IPS DF 19.7 (cell line): ENCODE measurements at regions not wholly inside any gene's neighbourhood (a gene's known extent, or its start where the extent isn't known, plus 50 kb on each side); places are given as distances from the start of the nearest gene placed in this dataset.

ENCODE experiments used
- DNase-seq: peaks from one replicate; pipeline ENCODE4 v3.0.0-alpha.2; 2013; ENCODE audit warnings: low read depth, low spot score

DNA sequence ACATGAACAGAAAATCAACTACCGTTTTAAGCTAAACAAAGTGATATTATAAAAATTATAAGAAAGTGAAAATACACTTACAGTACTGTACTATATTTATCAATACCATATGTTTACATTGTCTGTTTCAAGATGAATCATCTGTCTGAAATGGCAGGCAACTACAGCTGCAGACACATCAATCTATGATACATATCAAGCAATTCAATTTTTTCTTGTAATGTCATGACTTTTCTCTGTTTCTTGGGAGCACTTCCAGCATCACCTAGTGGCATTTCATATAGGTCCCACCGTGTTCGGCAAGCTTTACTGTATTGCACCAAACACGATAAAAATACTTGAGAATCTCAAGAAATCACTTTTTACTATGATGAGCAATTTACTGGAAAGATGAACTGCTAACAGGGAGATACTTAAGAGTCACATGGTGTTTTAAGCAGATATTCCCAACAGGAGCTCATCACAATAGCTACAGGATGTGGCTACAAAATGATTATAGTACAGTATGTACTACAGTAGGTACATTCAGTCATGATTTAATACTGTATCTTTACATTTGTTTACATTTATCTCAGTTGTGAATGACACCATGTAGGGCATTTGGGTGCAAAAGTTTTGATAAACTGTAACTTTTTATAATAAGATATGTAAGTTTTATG, 207.4 kb downstream of the ADAM29 start:
- DNase-seq = no peak

DNA sequence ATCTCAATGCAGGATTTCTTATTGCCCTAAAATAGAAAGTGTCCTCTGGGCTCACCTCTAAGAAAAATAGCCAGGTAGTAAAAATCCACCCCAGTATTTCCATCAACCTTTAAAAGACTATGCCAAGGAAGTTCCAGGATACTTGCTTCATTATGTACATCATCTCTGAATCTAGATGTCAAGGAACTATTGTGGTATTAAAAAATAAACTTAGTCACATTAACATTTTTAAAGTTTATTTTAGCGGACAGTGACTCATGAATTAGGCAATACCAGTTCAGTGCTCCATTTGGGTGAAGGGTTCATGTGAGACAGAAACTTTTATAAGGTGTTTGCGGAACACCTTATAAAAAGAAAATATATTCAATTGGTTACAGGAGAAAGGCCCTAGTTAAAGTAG, 209.2 kb downstream of the ADAM29 start:
- DNase-seq = no peak

DNA sequence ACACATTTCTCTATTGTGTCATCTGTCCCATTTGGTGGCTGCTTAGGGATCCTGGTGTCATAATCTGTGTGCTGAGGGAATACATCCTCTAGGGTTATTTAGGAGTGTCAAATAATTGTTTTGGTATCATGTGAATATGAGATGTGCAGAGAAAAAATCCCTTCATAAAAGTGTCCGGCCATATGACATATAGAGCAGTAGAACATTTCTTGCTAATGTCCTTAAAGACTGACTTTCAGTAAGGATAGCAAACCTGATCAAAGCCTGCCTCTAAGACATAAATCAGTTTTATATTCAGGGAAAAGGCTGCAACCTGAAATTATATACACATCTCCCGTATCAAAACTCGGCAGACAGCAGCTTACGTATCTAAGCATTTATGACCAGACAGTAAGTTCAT, 211.6 kb downstream of the ADAM29 start:
- no peak for DNase-seq

DNA sequence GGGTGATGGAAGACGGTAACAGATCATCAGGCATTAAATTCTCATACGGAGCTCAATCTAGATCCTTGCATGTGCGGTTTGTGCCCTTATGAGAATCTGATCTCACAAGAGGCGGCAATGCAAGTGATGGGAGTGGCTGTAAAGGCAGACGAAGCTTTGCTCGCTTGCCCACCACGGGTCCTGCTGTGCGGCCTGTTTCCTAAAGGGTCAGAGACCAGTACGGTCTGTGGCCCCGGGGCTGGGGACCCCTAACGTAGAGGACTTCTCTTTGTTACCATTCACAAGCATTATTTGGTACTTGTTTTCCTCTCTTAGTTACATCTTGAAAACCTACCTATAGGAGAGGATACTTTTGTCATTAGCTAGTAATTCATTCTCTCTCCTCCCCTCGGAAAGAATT, 221.0 kb downstream of the ADAM29 start:
- no peak for DNase-seq

DNA sequence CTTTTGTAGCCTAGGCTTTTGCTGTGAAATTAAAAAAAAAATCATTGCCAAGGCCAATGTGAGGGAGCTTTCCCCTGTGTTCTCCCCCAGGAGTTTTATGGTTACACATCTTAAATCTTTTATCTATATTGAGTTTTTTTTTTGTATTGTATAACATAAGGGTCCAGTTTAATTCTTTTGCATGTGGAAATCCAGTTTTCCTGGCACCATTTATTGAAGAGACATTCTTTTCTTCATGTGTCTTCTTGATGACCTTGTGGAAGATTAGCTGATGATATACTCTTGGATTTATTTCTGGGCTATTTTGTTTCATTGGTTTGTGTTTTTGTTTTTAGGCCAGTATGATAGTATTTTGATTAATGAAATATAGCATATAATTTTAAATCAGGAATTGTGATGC, 225.0 kb downstream of the ADAM29 start:
- no peak for DNase-seq

DNA sequence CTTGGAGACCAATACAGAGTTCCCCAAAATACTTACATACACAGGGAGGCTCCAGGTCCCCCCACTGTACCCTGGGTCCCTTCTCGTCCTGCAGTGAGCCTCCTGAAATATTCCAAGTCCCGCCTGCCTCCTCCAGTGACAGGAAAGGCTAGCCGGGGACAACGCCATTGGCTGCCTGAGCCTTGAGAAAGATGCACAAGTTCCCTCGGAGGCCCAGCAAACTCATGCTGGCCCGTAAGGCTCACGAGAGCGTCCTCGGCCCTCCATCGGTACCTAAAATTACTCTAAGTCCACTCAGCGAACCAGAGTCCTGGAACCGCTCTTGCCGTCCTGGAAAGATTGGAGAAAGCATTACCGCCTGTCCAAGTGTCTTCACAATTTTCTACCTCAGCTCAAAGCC, 228.6 kb downstream of the ADAM29 start:
- no peak for DNase-seq

DNA sequence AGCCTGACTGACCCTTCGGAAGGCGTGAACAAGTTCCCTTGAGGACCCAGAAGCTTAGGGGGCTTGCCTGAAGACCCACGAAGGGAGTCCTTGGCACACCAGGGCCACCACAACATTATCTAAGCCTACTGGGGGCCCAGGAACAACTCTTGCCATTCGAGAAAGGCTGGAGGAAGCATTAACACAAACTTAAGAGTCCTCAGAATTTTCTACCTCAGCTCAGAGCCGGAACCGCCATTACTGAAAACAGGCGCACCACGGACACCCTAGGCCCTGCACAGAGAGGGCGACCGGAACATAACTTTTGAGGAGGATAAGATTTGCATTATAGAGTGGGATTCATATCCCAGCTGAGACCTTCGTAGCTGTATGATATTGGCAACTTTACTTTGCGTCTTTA, 229.1 kb downstream of the ADAM29 start:
- no peak for DNase-seq

DNA sequence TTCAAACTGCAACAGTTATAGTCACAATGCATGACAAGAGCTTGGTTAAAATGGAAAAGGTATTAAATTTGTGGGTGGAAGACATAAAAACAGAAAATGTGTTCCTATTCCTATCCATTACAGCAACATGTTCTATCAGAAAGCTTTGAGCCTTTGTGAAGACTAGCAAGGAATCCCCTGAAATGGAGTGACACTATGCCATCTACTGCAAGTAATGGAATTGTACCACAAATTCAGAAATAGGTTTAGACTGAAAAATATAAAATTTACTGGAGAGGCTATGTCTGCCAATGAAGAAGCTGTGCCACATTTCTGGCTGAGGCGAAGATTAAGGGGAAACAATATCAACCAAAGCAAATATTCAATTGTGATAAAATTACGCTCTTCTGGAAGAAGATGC, 247.9 kb downstream of the ADAM29 start:
- DNase-seq = no peak

DNA sequence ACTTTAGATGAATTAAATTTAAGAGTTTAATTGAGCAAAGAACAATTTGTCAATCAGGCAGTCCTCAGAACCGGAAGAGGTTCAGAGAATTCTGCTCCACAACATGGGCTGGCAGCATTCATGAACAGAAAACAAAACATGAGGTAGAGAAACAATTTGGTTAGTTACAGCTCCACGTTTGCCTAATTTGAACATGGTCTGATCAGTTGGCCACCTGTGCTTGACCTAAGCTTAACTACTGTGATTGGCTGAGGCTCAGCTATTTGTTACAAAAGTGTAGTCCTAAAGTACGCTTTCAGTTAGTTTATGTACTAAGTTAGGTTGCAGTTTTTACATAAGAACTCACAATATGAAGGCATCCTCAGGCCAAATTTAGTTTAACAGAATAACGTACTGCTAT, 258.6 kb downstream of the ADAM29 start:
- no peak for DNase-seq

DNA sequence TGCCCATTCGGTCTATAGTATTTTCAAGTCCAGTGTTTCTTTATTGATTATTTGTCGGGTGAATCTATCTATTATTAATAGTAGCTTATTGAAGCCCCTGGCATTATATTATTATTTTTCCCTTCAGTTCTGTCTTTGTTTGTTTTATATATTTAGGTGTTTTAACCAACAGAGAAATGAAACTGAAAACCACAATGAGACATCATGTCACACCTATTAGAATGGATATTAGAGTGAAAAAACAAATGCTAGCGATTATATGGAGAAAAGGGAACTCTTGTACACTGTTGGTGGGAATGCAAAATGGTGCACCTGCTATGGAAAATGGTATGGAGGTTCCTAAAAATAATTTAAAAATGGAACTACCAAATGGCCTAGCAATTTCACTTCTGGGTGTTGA, 272.5 kb downstream of the ADAM29 start:
- no peak for DNase-seq

DNA sequence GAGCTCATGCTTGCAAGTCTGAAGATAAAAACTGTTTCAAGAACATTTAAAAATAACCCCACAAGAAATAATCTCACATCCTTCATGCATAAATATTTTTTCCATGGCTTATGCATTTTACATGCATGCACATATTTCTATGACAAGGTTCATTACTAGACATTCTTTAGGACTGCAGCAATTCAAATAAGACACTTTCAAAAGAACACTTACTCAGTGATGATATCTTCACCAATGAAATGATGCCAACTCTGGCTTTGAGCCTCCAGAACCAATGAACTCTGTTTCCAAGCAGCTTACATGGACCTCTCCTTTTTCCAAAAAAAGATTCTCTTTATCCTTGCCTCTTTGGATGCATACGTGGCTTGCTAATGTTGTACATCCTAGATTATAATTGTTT, 279.9 kb downstream of the ADAM29 start:
- no peak for DNase-seq

DNA sequence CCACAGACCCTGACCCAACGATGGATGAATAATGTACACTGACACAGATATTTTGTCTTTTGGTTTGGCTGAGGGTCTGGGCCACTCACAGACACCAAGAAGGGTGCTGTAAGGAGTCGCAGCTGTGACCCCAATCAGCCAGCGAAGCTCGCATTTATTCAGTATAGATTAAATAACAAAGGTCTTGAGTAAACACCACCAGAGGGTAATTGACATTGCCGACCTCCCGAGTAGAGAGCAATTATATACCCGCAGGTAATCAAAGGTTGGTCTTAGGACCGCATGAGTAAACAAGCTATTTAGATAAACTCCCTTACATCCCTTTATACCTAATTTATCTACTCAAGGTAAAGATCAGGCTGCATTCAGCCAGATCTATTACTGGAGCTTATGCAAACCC, 297.1 kb downstream of the ADAM29 start:
- no peak for DNase-seq

DNA sequence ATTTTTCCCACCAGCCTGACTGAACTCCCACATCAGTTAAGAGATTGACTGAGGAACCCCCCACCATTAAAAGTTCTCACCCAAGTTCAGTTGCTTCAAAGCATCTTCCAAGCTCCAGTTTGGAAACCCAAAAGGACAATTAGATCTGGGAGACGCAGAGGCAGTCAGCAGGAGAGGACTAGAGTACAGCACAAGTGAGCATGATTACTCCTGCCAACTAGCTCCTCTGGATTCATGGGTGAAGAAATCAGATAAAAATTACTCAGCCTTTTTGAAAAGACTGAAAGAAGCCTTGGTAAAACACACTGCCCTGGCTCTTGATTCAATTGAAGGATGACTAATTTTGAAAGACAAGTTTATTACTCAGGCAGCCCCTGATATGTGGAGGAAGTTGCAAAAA, 297.5 kb downstream of the ADAM29 start:
- no peak for DNase-seq

DNA sequence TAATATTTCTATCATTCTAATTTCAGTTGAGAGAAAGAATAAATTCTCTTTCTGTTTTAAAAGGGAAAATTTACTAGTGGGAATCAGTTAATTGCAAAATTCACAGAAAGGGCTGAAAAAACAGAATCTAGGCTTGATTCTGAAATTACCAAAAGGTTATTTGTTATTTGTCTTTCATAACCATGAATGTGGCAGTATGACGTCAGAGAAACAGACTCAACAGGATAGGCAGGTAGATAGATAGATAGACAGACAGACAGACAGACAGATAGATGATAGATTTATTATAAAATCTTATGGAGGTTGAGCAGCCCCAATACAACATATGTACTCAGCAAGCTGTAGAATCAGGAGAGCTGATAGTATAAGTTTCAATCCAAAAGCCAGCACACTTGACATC, 311.0 kb downstream of the ADAM29 start:
- no peak for DNase-seq

DNA sequence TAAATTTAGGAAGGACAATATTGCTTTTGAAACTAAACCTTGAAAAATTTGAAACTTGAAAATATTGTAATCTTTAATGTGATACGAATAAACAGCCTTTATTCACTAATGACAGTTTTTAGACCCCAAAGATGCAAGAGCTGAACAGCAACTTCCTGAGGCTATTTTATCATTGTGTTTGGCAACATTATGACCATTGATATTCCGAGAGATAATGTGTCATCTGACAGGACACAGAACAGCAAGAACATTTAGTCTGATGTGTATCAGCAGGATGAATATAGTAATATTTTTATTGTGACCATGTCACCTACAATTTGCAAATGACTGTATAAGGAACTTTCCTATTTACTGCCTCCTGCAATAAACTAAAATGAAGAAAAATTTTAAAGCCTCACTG, 316.0 kb downstream of the ADAM29 start:
- DNase-seq = no peak

DNA sequence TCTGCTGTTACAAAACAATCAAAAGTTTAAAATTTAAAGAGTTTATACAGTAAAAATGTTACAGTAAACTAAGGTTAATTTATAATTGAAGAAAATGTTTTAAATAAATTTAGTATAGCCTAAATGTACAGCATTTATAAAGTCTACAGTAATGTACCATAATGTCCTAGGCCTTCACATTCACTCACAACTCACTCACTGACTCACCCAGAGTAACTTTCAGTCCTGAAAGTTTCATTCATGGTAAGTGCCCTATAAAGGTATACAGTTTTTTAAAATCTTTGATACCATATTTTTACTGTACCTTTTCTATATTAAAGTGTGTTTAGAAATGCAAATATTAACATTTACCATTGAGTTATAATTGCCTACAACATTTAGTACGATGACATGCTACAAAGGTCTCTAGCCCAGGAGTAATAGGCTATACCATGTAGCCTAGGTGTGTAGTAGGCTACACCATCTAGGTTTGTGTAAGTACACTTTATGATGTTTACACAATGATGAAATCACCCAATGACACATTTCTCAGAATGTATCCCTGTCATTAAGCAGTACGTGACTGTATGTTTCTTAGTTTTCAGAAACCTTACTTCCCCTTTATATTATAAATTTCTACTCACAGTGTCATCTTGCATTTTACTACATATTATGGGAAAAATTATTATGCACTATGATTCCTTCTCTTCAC, 320.8 kb downstream of the ADAM29 start:
- DNase-seq = no peak

DNA sequence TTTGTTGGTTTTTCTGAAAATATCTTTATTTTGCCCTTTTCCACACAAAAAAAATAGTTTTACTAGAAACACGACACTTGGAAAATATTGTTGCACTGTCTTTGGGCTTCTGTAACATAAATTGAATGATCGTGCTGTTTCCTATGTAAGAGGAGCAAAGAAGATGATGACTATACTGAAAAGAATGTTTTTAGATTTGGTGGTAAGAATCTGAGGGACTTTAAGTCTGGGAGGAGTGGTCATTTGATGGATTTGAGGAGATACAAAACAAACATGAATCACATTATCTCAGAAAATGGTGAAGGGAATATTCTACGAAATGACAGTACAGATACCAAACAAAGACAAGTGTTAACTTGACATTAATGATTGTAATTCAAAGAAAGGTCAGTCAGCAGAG, 328.8 kb downstream of the ADAM29 start:
- no peak for DNase-seq

DNA sequence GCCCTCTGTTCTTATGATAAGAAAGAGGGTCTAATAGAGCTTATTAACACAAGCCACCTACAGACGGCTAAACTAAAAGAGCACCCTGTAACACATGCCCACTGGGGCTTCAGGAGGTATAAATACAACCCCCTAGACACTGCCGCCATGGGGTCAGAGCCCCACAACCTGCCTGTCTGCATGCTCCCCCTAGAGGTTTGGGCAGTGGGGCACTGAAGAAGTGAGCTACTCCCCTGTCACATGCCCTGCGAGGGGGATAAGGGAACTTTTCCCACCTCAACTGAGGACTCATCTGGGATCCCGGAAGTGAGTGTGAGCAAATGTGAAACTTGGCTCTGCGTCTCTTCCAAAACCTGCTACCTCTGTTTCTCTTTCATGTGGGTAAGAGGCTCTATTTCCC, 334.5 kb downstream of the ADAM29 start:
- no peak for DNase-seq

DNA sequence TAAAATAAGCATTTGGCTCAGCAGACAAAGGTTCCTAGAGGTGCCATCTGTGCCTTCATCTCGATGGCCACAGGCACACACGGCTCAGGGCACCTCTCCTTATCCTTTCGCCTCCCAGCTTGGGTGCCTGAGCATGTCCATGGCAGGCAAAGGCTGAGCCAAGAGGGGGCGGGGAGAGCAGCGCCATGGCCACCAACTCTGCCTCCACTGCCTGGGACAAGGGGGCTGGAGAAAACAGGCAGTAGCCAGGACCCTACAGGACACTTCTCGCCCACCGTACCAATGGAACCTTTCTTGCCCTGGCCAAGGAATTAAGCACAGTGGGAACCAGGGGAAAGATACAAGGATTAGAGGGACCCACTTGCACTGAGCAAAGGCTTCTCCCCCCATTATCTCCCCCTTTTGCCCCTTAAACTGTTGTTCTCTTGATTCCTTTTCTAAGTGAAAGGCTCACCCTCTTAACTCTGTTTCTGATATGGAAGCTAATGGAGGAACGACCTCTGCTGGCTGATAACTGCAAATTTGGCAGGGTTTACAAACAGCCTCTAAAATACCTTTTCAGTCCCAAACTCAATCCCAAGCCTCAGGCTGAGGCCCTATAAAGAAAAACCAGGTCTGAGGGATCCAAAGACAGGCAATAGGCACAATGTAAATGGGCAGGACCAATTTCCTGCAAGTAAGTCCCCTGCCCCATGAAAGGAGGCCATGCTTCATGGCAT, 335.2 kb downstream of the ADAM29 start:
- no peak for DNase-seq

DNA sequence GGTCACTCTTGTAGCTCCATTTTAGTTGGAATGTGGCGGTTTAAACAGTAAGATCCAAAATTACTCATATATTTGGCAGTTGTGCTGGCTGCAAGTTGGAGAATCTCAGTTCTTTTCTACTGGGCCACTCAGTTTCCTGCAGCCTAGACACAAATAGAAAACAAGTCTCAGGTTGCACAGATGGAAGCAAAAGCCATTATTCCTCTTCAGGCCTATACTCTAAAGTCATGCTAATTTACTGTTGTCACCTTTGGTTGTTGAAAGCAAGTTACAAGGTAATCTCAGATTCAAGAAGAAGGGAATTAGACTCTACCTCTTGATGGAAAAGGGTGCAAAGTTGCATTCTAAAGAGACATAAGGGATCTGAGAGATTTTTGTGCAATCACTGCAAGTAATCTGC, 345.4 kb downstream of the ADAM29 start:
- DNase-seq = no peak

DNA sequence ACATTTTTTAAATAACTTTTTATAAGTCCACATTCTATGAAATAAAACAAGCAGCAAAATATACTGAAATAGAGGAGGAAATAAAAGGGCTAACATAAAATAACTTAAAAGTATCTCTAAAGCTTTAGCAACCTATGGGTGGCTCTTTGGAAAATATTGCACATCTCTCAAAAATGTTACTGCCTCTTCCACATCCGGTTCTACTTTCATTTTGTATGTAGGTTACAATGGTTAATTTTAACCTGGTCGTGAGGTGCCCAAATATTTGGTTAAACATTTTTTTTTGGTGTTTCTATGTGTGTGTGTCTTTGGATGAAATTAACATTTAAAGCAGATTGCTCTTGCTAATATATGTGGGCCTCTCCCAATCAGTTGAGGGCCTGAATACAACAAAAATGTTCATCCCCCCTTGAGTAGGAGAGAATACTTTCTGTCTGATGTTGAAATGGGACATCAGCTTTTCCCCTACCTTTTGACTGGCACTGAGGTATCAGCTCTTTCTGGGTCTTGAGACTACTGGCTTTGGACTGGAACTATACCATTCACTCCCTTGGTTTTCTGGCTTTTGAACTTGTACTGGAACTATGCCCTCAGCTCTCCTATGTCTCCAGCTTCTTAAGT, 353.0 kb downstream of the ADAM29 start:
- no peak for DNase-seq

DNA sequence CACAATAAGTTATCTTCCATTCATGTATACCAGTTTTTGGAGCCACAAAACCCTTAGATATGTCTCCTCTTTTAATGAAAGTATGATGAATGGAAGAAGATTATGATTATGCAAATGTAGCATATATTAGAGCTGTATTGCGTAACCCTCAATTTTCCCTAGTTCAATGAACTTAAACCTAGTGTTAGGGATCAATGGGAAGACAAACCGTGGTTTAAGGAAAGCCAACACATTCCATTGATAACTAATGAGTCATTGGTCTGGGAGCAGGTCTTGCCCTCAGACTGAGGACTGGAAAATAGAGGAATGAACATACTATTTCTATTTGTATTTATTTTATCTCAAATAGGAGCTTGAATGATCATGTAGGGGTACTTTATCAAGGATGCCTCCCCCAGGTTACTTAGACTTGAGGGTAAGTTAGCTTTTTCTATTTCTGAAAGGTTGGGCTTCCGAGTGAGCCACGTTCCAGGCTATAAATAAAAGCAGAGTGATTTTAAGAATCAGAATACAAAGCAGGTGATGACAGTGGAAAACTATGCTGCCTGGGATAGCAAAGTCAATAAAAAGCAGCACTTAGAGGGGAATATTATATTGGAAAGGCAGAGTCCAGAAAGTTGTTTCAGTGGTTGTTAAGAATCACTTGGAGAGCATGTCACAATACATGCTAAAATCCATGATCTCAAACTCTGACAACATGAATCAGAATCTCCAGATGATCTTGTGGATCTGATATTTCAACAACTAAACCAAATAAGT, 356.0 kb downstream of the ADAM29 start:
- DNase-seq = no peak
